ENCODE measurements at regions not wholly inside any gene's neighbourhood (a gene's known extent, or its start where the extent isn't known, plus 50 kb on each side); places are given as distances from the start of the nearest gene placed in this dataset.

DNA sequence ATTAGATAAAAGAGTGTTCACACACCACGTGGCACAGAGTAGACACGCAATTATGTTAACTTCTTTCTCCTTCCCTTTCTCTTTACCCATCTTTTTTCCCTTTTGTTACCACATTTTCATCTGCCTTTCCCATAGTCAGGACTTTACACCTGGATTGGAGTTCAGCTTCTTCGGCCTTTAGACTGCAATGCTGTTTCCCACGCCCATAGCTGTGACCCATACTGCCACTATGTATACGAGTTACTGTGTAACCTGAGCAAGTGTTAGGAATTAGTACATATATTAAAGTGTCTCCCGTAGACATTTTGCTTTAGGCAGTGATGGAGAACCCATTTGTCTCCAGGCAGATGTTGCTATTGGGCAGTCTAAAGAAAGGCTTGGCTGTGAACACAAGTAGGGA is 143.6 kb upstream of the SLC28A3 start:
- TF ChIP-seq HOXB13 (CRISPR knock-in tag; IDR thresholded peaks at IDR 0.05; ENCODE audit: low read depth) (no peak), RNF2 (IDR thresholded peaks at IDR 0.05; ENCODE audit: borderline replicate concordance, low read depth) (no peak), RAD21 (conservative IDR thresholded peaks at IDR 0.05 in 1 of 2, IDR thresholded peaks at IDR 0.05 in 1 of 2) (no peak), POLR2A (IDR thresholded peaks at IDR 0.05; ENCODE audit: low read length) (no peak), SMC3 (IDR thresholded peaks at IDR 0.05) (no peak), EP300 (IDR thresholded peaks at IDR 0.05) (no peak), GATA3 (IDR thresholded peaks at IDR 0.05; ENCODE audit: borderline replicate concordance) (no peak)
- TF ChIP-seq, protein P1, sequence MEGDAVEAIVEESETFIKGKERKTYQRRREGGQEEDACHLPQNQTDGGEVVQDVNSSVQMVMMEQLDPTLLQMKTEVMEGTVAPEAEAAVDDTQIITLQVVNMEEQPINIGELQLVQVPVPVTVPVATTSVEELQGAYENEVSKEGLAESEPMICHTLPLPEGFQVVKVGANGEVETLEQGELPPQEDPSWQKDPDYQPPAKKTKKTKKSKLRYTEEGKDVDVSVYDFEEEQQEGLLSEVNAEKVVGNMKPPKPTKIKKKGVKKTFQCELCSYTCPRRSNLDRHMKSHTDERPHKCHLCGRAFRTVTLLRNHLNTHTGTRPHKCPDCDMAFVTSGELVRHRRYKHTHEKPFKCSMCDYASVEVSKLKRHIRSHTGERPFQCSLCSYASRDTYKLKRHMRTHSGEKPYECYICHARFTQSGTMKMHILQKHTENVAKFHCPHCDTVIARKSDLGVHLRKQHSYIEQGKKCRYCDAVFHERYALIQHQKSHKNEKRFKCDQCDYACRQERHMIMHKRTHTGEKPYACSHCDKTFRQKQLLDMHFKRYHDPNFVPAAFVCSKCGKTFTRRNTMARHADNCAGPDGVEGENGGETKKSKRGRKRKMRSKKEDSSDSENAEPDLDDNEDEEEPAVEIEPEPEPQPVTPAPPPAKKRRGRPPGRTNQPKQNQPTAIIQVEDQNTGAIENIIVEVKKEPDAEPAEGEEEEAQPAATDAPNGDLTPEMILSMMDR (IDR thresholded peaks at IDR 0.05), result no peak
- TF ChIP-seq, protein P2, sequence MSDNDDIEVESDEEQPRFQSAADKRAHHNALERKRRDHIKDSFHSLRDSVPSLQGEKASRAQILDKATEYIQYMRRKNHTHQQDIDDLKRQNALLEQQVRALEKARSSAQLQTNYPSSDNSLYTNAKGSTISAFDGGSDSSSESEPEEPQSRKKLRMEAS (IDR thresholded peaks at IDR 0.05), result no peak
- TF ChIP-seq, protein P3, sequence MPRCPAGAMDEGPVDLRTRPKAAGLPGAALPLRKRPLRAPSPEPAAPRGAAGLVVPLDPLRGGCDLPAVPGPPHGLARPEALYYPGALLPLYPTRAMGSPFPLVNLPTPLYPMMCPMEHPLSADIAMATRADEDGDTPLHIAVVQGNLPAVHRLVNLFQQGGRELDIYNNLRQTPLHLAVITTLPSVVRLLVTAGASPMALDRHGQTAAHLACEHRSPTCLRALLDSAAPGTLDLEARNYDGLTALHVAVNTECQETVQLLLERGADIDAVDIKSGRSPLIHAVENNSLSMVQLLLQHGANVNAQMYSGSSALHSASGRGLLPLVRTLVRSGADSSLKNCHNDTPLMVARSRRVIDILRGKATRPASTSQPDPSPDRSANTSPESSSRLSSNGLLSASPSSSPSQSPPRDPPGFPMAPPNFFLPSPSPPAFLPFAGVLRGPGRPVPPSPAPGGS (IDR thresholded peaks at IDR 0.05), result no peak

All from A549 (cell line).